SK-N-SH (cell line): ENCODE measurements at regions not wholly inside any gene's neighbourhood (a gene's known extent, or its start where the extent isn't known, plus 50 kb on each side); places are given as distances from the start of the nearest gene placed in this dataset.

Source experiments
- CTCF ChIA-PET: fragments of 300-600, 350-600 bp; formaldehyde crosslinking; extraction: SDS; loops from one replicate; lab custom pipeline; 2021; lab: Yijun Ruan, JAX
- POLR2A ChIA-PET: fragments of 350-600 bp; sonication (Branson Sonifier 250); formaldehyde crosslinking; extraction: SDS; loops from one replicate; lab custom pipeline; 2020; ENCODE audit warnings: antibody characterized with exemption, inconsistent platforms; lab: Yijun Ruan, JAX
- DNase-seq: peaks from one replicate; pipeline ENCODE4 v3.0.0; 2012
- H2AFZ ChIP-seq: fragments of 200-600 bp; sonication (generic); 2 replicates; pipeline ENCODE4 v1.8.1; 2016; ENCODE audit warnings: antibody characterized with exemption, mild to moderate bottlenecking, low read depth
- H3F3A ChIP-seq: fragments of 200-600 bp; sonication (generic); replicated peaks from 2 replicates; pipeline ENCODE3; 2016; ENCODE audit warnings: antibody characterized with exemption, mild to moderate bottlenecking; ENCODE audit not compliant: insufficient read depth
- H3K27ac ChIP-seq, 2 experiments: fragments of 200-500 bp in 1 of 2; fragments of 200-600 bp in 1 of 2; sonication (Bioruptor generic) in 1 of 2; sonication (generic), shearing (Covaris generic) in 1 of 2; 2 replicates each; pipeline versions ENCODE4 v1.5.1 to v1.6.1; 2014 to 2016; ENCODE audit warnings: low read depth in 2 of 2, inconsistent platforms in 1 of 2, low read length in 1 of 2, mild to moderate bottlenecking in 1 of 2, mixed read lengths in 1 of 2
- H3K27me3 ChIP-seq: fragments of 200-600 bp; sonication (generic), shearing (Covaris generic); 2 replicates; pipeline ENCODE4 v1.6.1; 2016; ENCODE audit warnings: mixed run types; ENCODE audit not compliant: insufficient read depth
- H3K36me3 ChIP-seq, 2 experiments: fragments of 200-500 bp in 1 of 2; fragments of 200-600 bp in 1 of 2; sonication (Bioruptor generic) in 1 of 2; sonication (generic) in 1 of 2; replicated peaks in 1 of 2; 2 replicates each; pipeline versions ENCODE3 to v1.5.1; 2014 to 2016; ENCODE audit warnings: low read length in 1 of 2, mild to moderate bottlenecking in 1 of 2; ENCODE audit not compliant: insufficient read depth in 2 of 2, control insufficient read depth in 1 of 2
- H3K4me1 ChIP-seq, 2 experiments: fragments of 200-500 bp in 1 of 2; fragments of 200-600 bp in 1 of 2; sonication (Bioruptor generic) in 1 of 2; sonication (generic), shearing (Covaris generic) in 1 of 2; 2 replicates each; pipeline versions ENCODE4 v1.5.1 to v1.6.1; 2014 to 2016; ENCODE audit warnings: low read depth in 1 of 2, low read length in 1 of 2, mixed run types in 1 of 2; ENCODE audit not compliant: insufficient read depth in 2 of 2, control insufficient read depth in 1 of 2
- H3K4me2 ChIP-seq: fragments of 200-600 bp; sonication (generic), shearing (Covaris generic); 2 replicates; pipeline ENCODE4 v1.6.1; 2017; ENCODE audit warnings: mixed run types
- H3K4me3 ChIP-seq, 2 experiments: fragments of 200-500 bp in 1 of 2; fragments of 200-600 bp in 1 of 2; sonication (Bioruptor generic) in 1 of 2; sonication (generic), shearing (Covaris generic) in 1 of 2; 2 replicates each; pipeline versions ENCODE4 v1.5.1 to v1.8.1; 2014 to 2016; ENCODE audit warnings: low read depth in 2 of 2, inconsistent platforms in 1 of 2, low read length in 1 of 2, mild to moderate bottlenecking in 1 of 2, mixed read lengths in 1 of 2, moderate library complexity in 1 of 2
- H3K79me2 ChIP-seq: fragments of 200-600 bp; sonication (generic); 2 replicates; pipeline ENCODE4 v1.8.1; 2017; ENCODE audit warnings: mild to moderate bottlenecking; ENCODE audit not compliant: insufficient read depth
- H3K9ac ChIP-seq: fragments of 200-600 bp; sonication (generic); 2 replicates; pipeline ENCODE4 v1.6.1; 2017; ENCODE audit warnings: mixed run types
- H3K9me2 ChIP-seq: fragments of 200-600 bp; sonication (generic); 2 replicates; pipeline ENCODE4 v1.6.1; 2017; ENCODE audit warnings: mixed run types
- H3K9me3 ChIP-seq: fragments of 200-600 bp; sonication (generic); 2 replicates; pipeline ENCODE4 v1.6.1; 2017; ENCODE audit warnings: mixed run types, mild to moderate bottlenecking, moderate library complexity
- H4K20me1 ChIP-seq: fragments of 200-600 bp; sonication (generic); 2 replicates; pipeline ENCODE4 v1.6.1; 2017; ENCODE audit warnings: mild to moderate bottlenecking, mixed run types; ENCODE audit not compliant: insufficient read depth
- CHD2 ChIP-seq: fragments of 150-350 bp; IDR thresholded peaks from 2 replicates; pipeline ENCODE4 v1.6.1; 2018; ENCODE audit warnings: low read length; ENCODE audit not compliant: partially characterized antibody
- CTCF ChIP-seq: fragments of 200-600 bp; sonication (generic); IDR thresholded peaks from 2 replicates; pipeline ENCODE4 v1.6.1; 2017; ENCODE audit warnings: antibody characterized with exemption, mild to moderate bottlenecking, moderate library complexity
- EP300 ChIP-seq, 2 experiments: IDR thresholded peaks; 2 replicates each; pipeline versions ENCODE4 v1.4.0 to v1.6.1; 2012; ENCODE audit warnings: borderline replicate concordance in 1 of 2, low read depth in 1 of 2, low read length in 1 of 2
- EZH2phosphoT487 ChIP-seq: fragments of 200-600 bp; sonication (generic); IDR thresholded peaks from 2 replicates; pipeline ENCODE4 v1.6.1; 2017; ENCODE audit warnings: low read depth, mixed run types, mild to moderate bottlenecking, antibody characterized with exemption, moderate library complexity, borderline replicate concordance
- FOXM1 ChIP-seq: IDR thresholded peaks from 2 replicates; pipeline ENCODE4 v1.4.0; 2012; ENCODE audit warnings: low read depth, mild to moderate bottlenecking
- GABPA ChIP-seq: IDR thresholded peaks from 2 replicates; pipeline ENCODE4 v1.4.0; 2012; ENCODE audit warnings: low read depth, mild to moderate bottlenecking
- IRF3 ChIP-seq: fragments of 150-350 bp; IDR thresholded peaks from 2 replicates; pipeline ENCODE4 v1.6.1; 2016; ENCODE audit warnings: mild to moderate bottlenecking, low read depth, low read length
- JUND ChIP-seq: IDR thresholded peaks from 2 replicates; pipeline ENCODE4 v1.4.0; 2012
- MEF2A ChIP-seq: IDR thresholded peaks from 2 replicates; pipeline ENCODE4 v1.4.0; 2012; ENCODE audit warnings: low read depth, borderline replicate concordance
- MXI1 ChIP-seq: IDR thresholded peaks from 2 replicates; pipeline ENCODE4 v1.6.1; 2012; ENCODE audit warnings: mild to moderate bottlenecking, low read depth, low read length, improper control_type of control experiment
- NFIC ChIP-seq: IDR thresholded peaks from 2 replicates; pipeline ENCODE4 v1.4.0; 2012; ENCODE audit warnings: borderline replicate concordance
- POLR2AphosphoS5 ChIP-seq: IDR thresholded peaks from 2 replicates; pipeline ENCODE4 v1.6.1; 2012; ENCODE audit warnings: low read depth, low read length
- RCOR1 ChIP-seq: fragments of 150-350 bp; IDR thresholded peaks from 2 replicates; pipeline ENCODE4 v1.6.1; 2017; ENCODE audit warnings: antibody characterized with exemption, low read length
- RFX5 ChIP-seq: IDR thresholded peaks from 2 replicates; pipeline ENCODE4 v1.6.1; 2012; ENCODE audit warnings: mild to moderate bottlenecking, improper control_type of control experiment, low read length
- SIN3A ChIP-seq: IDR thresholded peaks from 2 replicates; pipeline ENCODE4 v1.6.1; 2012; ENCODE audit warnings: low read depth, mild to moderate bottlenecking, low read length, moderate library complexity, borderline replicate concordance
- TCF12 ChIP-seq: IDR thresholded peaks from 2 replicates; pipeline ENCODE4 v1.4.0; 2012
- TEAD4 ChIP-seq: IDR thresholded peaks from 2 replicates; pipeline ENCODE4 v1.4.0; 2012; ENCODE audit warnings: mild to moderate bottlenecking, borderline replicate concordance; ENCODE audit not compliant: insufficient read depth
- USF1 ChIP-seq: IDR thresholded peaks from 2 replicates; pipeline ENCODE4 v1.4.0; 2012; ENCODE audit warnings: low read depth, borderline replicate concordance
- YY1 ChIP-seq: IDR thresholded peaks from 2 replicates; pipeline ENCODE4 v1.4.0; 2012; ENCODE audit warnings: low read depth, mild to moderate bottlenecking
- WGBS: methylation state at CpG from one replicate; pipeline ENCODE4 v1.1.6; 2017; ENCODE audit warnings: low lambda C conversion rate; 5-methylcytosine and 5-hydroxymethylcytosine counted together
- TF ChIP-seq, protein P1 (sequence below): IDR thresholded peaks from 2 replicates; pipeline ENCODE4 v1.4.0; 2012; ENCODE audit warnings: low read depth, borderline replicate concordance

- TF ChIP-seq SIN3A (no peak), TEAD4 (no peak), MEF2A (no peak)
Observed at GRCh38 chr4:152079079-152079478, 318.3 kb upstream of the GATB start (continued).

- CTCF ChIA-PET, result no interaction called here
- H3F3A ChIP-seq, result no peaks in the 10 kb centered on the region
- DNase-seq, result no peak
Observed at GRCh38 chr4:152077582-152077981, 316.8 kb upstream of the GATB start.

More at GRCh38 chr4:152077582-152077981, 316.8 kb upstream of the GATB start:
- WGBS, result 59% methylated on average over 2 of the region's 2 CpGs
- H3K79me2 ChIP-seq, result no peaks in the 10 kb centered on the region
- no peaks in the 10 kb centered on the region for H4K20me1 ChIP-seq
- no peak overlapping the region for H2AFZ ChIP-seq
- no peak overlapping the region for H3K9ac ChIP-seq
- POLR2A ChIA-PET, result no interaction called here
- H3K4me2 ChIP-seq, result no peak overlapping the region
- H3K4me1 ChIP-seq, result peaks cover 0 to 3% of the 10 kb centered on the region in 2 experiments; a peak in 1 of 4 replicates
- TF ChIP-seq EZH2phosphoT487, result no peak
- TF ChIP-seq FOXM1, result no peak
- TF ChIP-seq NFIC, result no peak
- TF ChIP-seq USF1, result no peak
- no peak for TF ChIP-seq CHD2
- no peak for TF ChIP-seq EP300 (IDR thresholded peaks at IDR 0.05; ENCODE audit: borderline replicate concordance in 1 of 2, low read depth in 1 of 2, low read length in 1 of 2)
- no peak for TF ChIP-seq POLR2AphosphoS5
- TF ChIP-seq RCOR1, result no peak
- TF ChIP-seq, protein P1, sequence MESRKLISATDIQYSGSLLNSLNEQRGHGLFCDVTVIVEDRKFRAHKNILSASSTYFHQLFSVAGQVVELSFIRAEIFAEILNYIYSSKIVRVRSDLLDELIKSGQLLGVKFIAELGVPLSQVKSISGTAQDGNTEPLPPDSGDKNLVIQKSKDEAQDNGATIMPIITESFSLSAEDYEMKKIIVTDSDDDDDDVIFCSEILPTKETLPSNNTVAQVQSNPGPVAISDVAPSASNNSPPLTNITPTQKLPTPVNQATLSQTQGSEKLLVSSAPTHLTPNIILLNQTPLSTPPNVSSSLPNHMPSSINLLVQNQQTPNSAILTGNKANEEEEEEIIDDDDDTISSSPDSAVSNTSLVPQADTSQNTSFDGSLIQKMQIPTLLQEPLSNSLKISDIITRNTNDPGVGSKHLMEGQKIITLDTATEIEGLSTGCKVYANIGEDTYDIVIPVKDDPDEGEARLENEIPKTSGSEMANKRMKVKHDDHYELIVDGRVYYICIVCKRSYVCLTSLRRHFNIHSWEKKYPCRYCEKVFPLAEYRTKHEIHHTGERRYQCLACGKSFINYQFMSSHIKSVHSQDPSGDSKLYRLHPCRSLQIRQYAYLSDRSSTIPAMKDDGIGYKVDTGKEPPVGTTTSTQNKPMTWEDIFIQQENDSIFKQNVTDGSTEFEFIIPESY, result no peak
- TF ChIP-seq JUND, result no peak
- TF ChIP-seq YY1, result no peak
- TF ChIP-seq IRF3, result no peak
- no peak for TF ChIP-seq GABPA
- TF ChIP-seq CTCF, result no peak
- TF ChIP-seq TCF12, result no peak
- TF ChIP-seq SIN3A, result no peak
- TF ChIP-seq MXI1, result no peak
- no peak for TF ChIP-seq RFX5
- TF ChIP-seq, all 33 proteins: peak for 0
- no peak overlapping the region for H3K27ac ChIP-seq
- H3K9me2 ChIP-seq, result no peaks in the 10 kb centered on the region
- H3K27me3 ChIP-seq, result no peaks in the 10 kb centered on the region
- H3K4me3 ChIP-seq, result no peak overlapping the region
- no peaks in the 10 kb centered on the region for H3K36me3 ChIP-seq
- H3K9me3 ChIP-seq, result no peaks in the 10 kb centered on the region
